Testis (tissue), 2 donors: ENCODE measurements at regions not wholly inside any gene's neighbourhood (a gene's known extent, or its start where the extent isn't known, plus 50 kb on each side); places are given as distances from the start of the nearest gene placed in this dataset.

Source experiments
- DNase-seq: peaks from one replicate; pipeline ENCODE4 v3.0.0-alpha.2; 2019
- H3K27ac ChIP-seq, 2 donors: fragments of 200-600 bp; sonication (generic); one replicate each; pipeline ENCODE4 v1.5.1; 2019
- H3K27me3 ChIP-seq: fragments of 200-600 bp; sonication (generic); one replicate; pipeline ENCODE4 v1.5.1; 2019
- H3K36me3 ChIP-seq: fragments of 200-600 bp; sonication (generic); one replicate; pipeline ENCODE4 v1.5.1; 2017; ENCODE audit warnings: low read depth; ENCODE audit errors: missing control alignments
- H3K4me1 ChIP-seq: fragments of 200-600 bp; sonication (generic); one replicate; pipeline ENCODE4 v1.5.1; 2019
- H3K4me3 ChIP-seq, 2 donors: fragments of 200-600 bp; sonication (generic); one replicate each; pipeline ENCODE4 v1.5.1; 2017 to 2019
- H3K9me3 ChIP-seq: fragments of 200-600 bp; sonication (generic); one replicate; pipeline ENCODE4 v1.5.1; 2017
- CTCF ChIP-seq, 3 experiments: fragments of 450-650 bp in 2 of 3; fragments of 200-600 bp in 1 of 3; sonication (generic) in 1 of 3; IDR thresholded peaks; one replicate each; pipeline ENCODE4 v1.5.1; 2016 to 2019; ENCODE audit warnings: antibody characterized with exemption in 3 of 3, mild to moderate bottlenecking in 2 of 3, moderate library complexity in 1 of 3
- POLR2A ChIP-seq: fragments of 450-650 bp; IDR thresholded peaks from one replicate; pipeline ENCODE4 v1.6.1; 2017; ENCODE audit warnings: antibody characterized with exemption, mild to moderate bottlenecking, moderate library complexity
- WGBS, 2 donors: methylation state at CpG; one replicate each; pipeline ENCODE4 v1.1.5; 2018; 5-methylcytosine and 5-hydroxymethylcytosine counted together
- intact Hi-C: fragments of 100-400 bp; cut with DNase I; formaldehyde crosslinking; loops from one replicate; pipeline ENCODE4 v1.15.1; 2023; ENCODE audit warnings: low total_unique reads

DNA sequence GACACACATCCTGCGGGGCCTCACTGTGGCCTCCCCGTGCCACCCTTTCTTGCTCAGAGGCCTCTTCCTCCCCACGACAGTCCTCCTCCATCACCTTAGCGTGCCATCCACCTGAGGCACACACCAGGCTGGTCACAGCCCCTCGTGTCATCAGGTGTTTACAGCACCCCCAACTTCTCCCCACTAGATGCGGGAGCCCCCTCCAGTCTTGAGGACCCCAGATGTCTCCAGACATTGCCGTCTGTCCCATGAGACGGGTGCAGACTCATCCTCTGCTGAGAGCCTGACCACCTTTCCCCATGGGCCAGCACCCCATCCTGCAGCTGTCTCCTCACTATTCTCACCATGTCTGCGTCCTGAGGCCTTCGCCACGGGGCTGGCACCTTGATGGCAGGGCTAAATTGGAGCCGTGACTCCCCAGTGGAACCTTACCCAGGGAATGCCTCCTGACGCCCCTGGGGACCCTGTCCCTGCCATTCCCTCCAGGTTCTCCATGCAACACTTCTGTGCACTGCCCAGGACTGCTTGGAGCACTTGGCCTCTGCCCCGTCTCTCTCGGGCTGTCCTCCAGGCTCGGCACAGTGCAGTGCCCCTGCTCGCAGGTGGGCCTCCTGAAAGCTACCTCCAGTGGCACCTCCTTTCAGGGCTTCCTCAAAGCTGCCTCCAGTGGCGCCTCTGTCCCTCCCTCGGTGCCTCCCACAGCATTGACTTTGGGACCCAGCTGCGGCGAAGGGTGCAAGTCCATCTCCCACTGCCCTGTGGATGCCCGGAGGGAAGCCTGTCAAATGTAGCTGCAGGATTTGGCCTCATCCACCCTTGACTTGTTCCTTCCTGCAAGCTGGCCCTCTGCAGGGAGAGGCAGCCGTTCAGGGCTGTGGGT, 1386.8 kb downstream of the BRD1 start:
- DNase-seq = no peak
- 90 to 92% methylated on average over 10 to 23 of the region's 23 CpGs for WGBS, 2 donors
- Histone ChIP-seq H3K4me3 (no peak overlapping the region), H3K4me1 (no peaks in the 10 kb centered on the region), H3K27ac (no peak overlapping the region), H3K9me3 (no peaks in the 10 kb centered on the region), H3K27me3 (no peaks in the 10 kb centered on the region), H3K36me3 (no peaks in the 10 kb centered on the region)
- intact Hi-C loops = no loop called here
- TF ChIP-seq POLR2A (no peak), CTCF (IDR thresholded peaks at IDR 0.05) (no peak)

- DNase-seq = no peak
- Histone ChIP-seq H3K27me3 (no peaks in the 10 kb centered on the region), H3K36me3 (no peaks in the 10 kb centered on the region), H3K4me1 (no peaks in the 10 kb centered on the region), H3K4me3 (no peak overlapping the region), H3K9me3 (no peaks in the 10 kb centered on the region), H3K27ac (no peak overlapping the region)
- intact Hi-C loops = no loop called here
- WGBS, 2 donors = 91 to 96% methylated on average over 17 to 22 of the region's 22 CpGs
- TF ChIP-seq POLR2A = no peak
- no peak for TF ChIP-seq CTCF (IDR thresholded peaks at IDR 0.05)
These were observed 1387.5 kb downstream of the BRD1 start for GRCh38 chr22:48440176-48440575.

DNA sequence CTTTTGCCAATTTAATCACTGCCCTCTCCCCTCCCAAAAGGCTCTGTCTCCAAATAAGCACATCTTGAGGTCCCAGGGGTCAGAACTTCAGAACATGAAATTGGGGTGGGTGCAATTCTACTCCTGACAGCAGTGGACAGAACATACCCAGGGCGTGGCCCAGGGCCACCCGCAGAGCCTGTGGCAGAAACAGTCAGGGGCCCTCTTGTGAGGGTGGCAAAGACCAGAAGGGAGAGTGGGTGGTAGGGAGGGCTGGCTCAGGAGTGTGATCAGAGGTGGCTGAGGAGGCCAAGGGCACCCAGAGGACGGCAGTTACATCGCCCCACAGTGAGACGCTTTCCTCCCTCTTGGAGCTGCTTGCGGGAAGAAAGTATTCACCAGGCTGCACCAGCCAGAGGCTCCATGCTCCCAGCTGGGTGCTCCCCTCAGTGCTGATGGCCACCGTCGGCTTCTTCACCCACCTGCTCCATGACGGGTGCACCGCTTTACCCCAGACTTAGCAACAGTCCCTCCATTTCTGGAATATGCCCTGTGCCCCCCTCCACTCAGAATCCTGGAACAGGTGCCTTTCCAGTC, 1388.0 kb downstream of the BRD1 start:
- intact Hi-C loops = no loop called here
- TF ChIP-seq POLR2A (no peak), CTCF (IDR thresholded peaks at IDR 0.05) (no peak)
- WGBS, 2 donors = 92% methylated on average over 2 to 10 of the region's 10 CpGs
- Histone ChIP-seq H3K9me3 (no peaks in the 10 kb centered on the region), H3K27me3 (no peaks in the 10 kb centered on the region), H3K4me3 (no peak overlapping the region), H3K4me1 (no peaks in the 10 kb centered on the region), H3K27ac (no peak overlapping the region), H3K36me3 (no peaks in the 10 kb centered on the region)
- no peak for DNase-seq

GRCh38 chr22:48438800-48439559, 1388.7 kb downstream of the BRD1 start:
- WGBS, 2 donors = 81 to 88% methylated on average over 14 to 19 of the region's 19 CpGs
- intact Hi-C loops = no loop called here

More at GRCh38 chr22:48438800-48439559, 1388.7 kb downstream of the BRD1 start:
- H3K27ac ChIP-seq = no peak overlapping the region
- H3K9me3 ChIP-seq = no peaks in the 10 kb centered on the region
- DNase-seq = no peak
- TF ChIP-seq POLR2A (no peak), CTCF (IDR thresholded peaks at IDR 0.05) (no peak)
- no peaks in the 10 kb centered on the region for H3K27me3 ChIP-seq
- no peaks in the 10 kb centered on the region for H3K36me3 ChIP-seq
- H3K4me1 ChIP-seq = no peaks in the 10 kb centered on the region
- no peak overlapping the region for H3K4me3 ChIP-seq
